Breast epithelium (tissue), 3 donors: ENCODE measurements at regions not wholly inside any gene's neighbourhood (a gene's known extent, or its start where the extent isn't known, plus 50 kb on each side); places are given as distances from the start of the nearest gene placed in this dataset.

Experiments used
- POLR2A ChIP-seq: fragments of 450-650 bp; IDR thresholded peaks from one replicate; pipeline ENCODE4 v1.6.1; 2016; ENCODE audit warnings: antibody characterized with exemption, mild to moderate bottlenecking, moderate library complexity
- TF ChIP-seq, protein P1 (sequence below), 3 donors: fragments of 450-650 bp; IDR thresholded peaks; one replicate each; pipeline ENCODE4 v1.5.1; 2016 to 2017; ENCODE audit warnings: antibody characterized with exemption in 3 of 3, mild to moderate bottlenecking in 3 of 3, moderate library complexity in 3 of 3

DNA sequence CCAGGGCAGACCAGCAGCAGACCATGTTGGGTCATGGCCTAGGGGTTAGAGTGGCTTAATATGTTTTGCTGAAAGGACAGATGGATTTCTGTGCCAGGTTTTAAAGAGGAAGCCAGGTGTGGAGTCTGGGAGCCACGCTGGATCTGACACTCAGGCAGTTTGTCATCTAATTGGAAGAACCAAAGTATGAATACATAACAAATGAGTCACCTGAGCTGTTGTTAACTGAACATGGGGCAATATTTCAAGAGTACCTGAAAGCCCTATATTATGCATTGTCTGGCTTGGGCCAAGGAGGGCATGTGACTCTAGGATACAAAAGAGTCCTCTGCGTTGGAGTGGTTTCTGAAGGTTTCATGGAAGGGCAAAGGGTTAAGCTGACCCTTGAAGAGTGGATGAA, 70.6 kb downstream of the LMO4 start:
- TF ChIP-seq, protein P1, sequence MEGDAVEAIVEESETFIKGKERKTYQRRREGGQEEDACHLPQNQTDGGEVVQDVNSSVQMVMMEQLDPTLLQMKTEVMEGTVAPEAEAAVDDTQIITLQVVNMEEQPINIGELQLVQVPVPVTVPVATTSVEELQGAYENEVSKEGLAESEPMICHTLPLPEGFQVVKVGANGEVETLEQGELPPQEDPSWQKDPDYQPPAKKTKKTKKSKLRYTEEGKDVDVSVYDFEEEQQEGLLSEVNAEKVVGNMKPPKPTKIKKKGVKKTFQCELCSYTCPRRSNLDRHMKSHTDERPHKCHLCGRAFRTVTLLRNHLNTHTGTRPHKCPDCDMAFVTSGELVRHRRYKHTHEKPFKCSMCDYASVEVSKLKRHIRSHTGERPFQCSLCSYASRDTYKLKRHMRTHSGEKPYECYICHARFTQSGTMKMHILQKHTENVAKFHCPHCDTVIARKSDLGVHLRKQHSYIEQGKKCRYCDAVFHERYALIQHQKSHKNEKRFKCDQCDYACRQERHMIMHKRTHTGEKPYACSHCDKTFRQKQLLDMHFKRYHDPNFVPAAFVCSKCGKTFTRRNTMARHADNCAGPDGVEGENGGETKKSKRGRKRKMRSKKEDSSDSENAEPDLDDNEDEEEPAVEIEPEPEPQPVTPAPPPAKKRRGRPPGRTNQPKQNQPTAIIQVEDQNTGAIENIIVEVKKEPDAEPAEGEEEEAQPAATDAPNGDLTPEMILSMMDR (IDR thresholded peaks at IDR 0.05): no peak
- no peak for TF ChIP-seq POLR2A
